ENCODE measurements at regions not wholly inside any gene's neighbourhood (a gene's known extent, or its start where the extent isn't known, plus 50 kb on each side); places are given as distances from the start of the nearest gene placed in this dataset.

DNA sequence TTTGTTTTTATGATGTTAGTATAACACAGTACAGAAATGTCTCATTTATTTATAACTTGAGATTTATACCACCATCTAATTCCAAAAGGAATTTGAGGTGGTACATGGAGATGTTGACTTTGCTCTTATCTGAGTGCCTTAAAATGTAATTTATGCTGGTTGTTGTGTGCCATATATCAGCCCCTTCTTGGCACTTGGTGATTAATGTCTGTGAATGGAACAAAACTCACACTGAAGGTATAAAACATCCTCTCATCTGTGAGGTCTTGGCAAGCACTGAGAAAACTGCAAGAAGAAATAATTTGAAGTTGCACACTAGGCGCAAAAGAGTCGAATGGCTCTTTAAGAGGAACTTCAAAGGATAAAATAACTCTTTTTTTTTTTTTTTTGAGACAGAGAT lies 240.4 kb downstream of the B3GLCT start:
- no peak for DNase-seq (ENCODE audit: low read depth in 3 of 3, low spot score in 2 of 3)

DNA sequence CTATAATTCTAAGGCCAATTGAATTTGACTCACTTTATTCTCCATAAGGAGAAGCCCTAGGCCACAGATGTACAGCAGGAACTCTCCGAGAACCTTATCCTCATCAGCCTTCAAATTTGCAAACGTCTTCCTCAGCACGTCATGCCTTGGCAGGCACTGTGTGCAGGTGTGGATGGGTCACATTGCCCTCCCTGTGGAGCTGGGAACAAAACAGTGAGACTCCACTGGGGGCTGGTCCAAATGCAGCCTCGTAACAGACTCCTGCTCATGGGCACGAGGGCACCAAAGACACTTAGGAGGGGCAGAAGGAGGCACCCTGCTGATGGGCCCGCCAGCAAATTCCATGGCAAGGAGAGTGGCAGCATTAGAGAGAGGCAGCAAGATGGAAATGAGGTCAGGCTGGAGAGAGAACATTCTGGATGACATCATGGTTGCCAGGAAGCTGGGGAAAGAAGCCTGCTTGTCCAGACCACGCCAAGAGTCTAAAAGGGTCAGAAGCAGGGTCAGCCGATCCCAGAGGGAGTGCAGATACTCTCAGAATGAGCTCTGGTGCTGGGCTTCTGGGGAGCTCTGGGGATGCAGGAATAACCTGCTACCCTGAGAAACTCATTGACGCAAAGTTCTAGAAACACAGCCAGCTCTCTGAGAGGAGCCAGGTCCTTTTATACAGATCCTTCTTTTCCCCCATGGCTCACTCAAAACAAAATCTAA lies 242.2 kb downstream of the B3GLCT start:
- no peak for DNase-seq (ENCODE audit: low read depth in 3 of 3, low spot score in 2 of 3)

DNA sequence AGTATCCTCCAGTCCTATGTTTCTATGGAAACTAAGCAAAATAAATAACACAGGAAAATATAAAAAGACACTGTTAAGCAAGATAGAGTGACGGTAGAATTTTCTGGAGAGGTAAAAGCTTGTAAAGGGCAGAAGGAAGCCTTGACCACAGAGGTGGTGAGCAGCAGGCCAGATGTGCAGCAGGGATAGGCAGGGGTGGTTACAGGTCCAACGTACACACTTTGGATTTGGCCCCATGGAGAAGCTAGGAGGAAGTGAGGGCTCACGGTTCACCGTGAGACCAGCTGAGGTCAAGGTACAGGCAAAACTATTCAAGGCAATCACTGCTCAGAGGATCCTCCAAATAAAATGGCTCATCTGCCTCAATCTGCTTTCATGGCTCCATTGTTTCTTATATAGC lies 242.8 kb downstream of the B3GLCT start:
- DNase-seq (ENCODE audit: low read depth in 3 of 3, low spot score in 2 of 3), result no peak

DNA sequence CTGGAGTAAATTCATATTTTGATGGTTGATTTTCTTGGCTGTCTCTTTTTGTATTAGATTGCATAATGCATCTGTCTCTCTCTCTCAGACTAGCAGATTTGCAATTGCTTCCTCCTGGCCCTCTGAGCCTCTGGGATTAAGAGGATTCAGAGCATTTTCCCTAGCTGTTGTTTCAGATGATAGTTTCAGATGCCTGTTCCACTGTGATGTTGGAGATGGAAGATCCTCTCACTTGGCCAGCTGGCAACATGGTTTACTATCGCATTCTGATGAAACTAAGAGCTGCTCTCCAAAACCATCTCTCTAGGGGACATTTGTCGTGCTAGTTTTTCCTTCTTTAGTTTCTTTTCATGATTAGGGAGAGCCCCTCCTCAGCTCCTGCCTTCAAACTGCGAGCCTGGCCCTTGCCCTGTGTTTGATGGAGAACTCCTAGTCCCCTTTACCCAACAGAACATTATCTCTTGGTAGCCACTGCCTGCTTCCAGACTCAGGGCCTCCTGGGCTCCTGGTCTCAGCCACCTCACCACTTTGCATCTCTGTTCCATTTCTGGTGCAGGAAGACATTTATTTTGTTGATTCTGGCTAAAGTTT lies 244.6 kb downstream of the B3GLCT start:
- DNase-seq (ENCODE audit: low read depth in 3 of 3, low spot score in 2 of 3), result no peak

DNA sequence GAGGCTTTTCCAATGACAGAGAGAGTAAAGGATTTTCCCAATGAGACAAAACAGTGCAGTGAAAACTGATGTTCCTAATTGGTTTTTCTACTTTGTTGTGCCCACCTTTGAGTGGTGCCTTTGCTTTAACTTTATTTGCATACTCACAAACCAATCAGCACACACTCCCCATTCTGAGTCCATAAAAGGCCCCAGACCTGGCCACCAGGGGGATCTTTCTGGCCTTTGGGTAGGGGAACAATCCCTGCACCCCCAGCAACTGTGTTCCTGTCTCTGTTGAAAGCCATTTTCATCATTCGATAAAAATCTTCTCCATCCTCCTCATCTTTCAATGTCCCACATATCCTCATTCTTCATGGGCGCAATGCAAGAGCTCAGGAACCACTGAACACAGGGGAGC lies 252.8 kb downstream of the B3GLCT start:
- DNase-seq (ENCODE audit: low read depth in 3 of 3, low spot score in 2 of 3), result no peak

DNA sequence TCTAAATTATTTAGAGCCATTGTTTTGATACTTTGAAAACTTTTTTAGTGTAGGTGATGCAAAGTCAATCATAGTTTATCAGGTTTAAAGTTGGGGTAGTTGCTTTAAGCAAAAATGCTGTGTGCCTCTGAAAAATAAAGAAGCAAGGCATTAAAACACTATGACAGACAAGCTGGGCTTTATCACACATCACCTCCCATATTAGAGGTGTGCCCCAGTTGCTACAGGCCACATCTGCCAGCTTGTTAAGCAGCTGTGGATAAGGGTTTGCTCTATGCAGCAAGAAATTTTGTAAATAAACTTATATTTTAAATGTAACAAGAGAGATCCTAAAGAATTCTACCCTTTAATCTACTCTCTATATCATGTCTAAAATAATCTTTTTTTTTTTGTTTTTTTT lies 255.8 kb downstream of the B3GLCT start:
- no peak for DNase-seq (ENCODE audit: low read depth in 3 of 3, low spot score in 2 of 3)

DNA sequence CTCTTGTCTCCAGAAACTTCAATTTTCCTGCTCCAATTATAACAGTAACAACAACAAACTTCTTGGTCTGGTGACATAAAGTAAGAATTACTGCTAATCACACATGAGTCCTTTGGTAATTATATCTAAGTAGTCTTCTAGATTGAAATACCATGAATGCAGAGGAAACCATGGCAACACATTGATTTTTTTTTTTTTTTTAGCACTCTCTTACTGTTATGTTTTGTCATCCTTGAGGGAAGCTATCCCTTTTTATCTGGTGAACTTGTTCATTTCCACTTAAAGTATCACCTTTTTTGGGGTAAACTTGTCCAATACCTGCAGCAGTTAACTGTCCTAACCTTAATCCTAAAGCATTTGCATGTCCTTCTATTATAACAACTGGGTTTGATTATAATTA lies 256.3 kb downstream of the B3GLCT start:
- DNase-seq (ENCODE audit: low read depth in 3 of 3, low spot score in 2 of 3), result no peak

DNA sequence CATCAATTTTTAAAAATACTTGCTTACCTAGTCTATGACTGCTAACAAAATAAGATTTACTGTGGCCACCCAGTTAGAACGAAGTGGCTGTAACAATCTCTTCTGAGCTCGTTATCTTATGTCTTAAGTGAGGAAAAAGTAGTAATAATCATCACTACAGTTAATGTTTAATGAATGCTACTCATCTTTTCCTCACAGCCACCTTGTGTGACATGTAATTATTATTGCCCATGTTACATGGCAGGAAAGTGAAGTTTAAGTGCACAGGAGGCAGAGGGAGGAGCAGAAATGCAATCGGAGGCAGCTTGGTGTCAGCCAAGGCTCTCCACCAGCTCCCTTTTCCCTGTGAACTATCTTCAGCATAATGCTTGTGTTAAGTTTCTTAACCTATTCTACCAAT lies 260.3 kb downstream of the B3GLCT start:
- no peak for DNase-seq (ENCODE audit: low read depth in 3 of 3, low spot score in 2 of 3)

DNA sequence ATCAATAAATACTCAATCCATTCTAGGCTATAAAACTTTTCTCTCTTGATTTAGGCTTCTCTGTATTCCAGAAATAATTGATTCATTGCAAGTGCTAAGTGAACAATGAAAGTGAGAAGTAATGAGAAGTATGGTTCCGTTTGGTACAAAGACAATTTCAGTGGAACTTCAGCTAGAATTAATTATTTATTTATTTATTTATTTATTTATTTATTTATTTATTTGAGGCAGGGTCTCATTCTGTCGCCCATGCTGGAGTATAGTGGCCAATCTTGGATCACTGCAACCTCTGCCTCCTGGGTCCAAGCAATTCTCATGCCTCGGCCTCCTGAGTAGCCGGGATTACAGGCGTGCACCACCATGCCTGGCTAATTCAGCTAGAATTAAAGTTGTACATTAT lies 262.1 kb downstream of the B3GLCT start:
- no peak for DNase-seq (ENCODE audit: low read depth in 3 of 3, low spot score in 2 of 3)

DNA sequence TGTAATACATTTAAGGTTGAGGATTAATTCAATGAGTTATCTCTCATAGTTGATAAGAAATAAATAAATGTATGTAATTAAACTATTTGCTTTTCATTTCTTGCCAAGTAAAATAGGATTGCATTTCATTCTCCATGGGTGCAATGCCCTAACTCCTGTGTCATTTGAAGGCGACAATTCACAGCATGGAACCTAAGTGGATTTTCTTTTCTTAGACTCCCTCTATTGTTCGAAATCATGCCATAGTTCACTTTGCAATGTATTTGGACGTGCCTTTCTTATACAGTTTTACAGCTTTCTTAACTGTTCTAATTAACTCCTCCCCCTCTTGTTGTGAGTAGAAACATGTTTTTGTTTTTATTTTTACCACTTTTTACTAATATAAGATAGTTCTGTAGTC lies 263.0 kb downstream of the B3GLCT start:
- no peak for DNase-seq (ENCODE audit: low read depth in 3 of 3, low spot score in 2 of 3)

DNA sequence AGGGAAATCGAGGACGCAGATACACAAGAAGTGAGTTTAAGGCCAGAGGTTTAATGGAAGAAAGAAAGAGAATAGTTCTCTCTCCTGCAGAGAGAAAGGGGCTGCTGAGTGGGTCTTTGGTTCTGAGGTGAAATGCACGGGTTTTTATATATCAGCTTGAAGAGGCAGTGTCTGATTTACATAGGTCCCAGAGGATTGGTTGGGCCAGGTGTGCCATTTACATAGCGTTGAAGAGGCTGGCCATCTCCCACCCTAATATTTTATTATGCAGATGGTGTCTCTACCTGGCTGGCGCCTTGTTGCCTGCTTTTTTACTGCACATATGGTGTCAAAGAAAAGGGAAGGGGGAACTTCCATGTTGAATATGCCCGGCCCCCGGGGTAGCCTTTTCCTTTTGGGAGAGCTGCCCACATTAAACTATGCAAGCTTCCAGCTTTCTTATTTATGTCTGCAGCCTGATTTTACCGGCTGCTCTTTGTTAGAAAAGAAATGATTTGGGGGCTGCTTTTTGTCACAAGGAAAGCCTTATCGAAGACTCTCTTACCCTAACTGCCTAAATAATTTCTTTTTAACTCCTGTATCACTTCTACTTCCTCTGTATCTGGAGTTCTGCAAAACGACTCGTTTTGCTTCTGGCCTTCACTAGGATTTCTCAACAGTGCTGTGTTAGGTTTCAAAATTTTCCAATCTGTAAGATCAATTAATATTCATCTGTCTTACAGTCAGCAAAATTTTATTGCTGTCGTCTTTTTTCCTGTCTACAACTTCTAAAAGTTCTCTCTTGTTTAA lies 268.5 kb downstream of the B3GLCT start:
- no peak for DNase-seq (ENCODE audit: low read depth in 3 of 3, low spot score in 2 of 3)

DNA sequence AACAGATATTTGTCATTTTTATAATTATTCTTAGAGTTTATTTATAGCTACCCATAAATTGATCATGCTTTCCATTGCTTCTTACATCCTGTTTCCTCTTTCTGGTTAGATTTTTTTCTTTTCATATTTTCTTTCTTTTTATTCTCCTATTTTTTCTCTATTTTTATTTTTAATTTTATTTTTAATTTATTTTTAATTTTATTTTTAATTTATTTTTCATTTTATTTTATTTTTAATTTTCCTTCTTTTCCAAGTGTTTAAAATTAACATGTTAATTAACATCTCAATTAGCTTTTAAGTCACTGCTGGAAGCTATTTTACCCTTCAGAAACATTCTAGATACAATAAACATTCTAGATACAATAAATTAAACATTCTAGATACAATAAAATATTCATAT lies 269.6 kb downstream of the B3GLCT start:
- no peak for DNase-seq (ENCODE audit: low read depth in 3 of 3, low spot score in 2 of 3)

DNA sequence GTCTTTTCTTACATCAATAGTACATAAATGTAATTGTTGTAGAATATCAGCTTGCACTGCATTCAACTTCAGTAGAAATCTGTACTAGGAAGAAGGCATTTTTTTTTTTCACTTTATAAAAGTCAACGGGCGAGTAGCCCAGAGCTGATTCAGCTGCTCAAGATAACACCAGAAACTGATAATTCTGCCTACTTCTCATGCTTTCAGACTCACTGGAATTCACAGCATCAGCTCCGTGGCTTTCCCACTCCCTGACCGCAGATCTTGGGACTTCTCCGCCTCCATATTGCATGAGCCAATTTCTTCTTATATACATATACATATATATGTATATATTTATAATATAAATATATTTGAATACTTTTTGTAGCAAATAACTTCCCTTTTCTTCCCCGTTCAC lies 263.1 kb upstream of the RXFP2 start:
- no peak for DNase-seq (ENCODE audit: low read depth in 3 of 3, low spot score in 2 of 3)

DNA sequence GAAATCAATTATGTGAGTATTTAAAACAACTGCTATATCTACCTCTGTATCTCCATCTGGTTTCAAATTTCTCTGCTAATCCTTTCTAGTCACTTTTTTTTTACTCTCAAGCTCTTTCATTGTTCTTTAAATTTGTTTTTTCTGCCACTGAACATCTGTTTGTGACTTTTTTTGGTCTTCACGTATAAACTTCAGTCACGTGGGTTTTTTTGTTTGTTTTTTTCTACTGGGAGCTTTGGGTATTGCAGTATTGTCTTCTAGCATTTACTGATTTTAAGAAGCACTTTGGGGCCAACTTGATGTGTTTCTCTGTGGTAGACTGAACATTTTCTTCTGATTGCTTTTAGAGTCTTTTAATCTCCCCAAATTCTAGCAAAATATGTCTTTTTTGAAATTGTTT lies 262.6 kb upstream of the RXFP2 start:
- DNase-seq (ENCODE audit: low read depth in 3 of 3, low spot score in 2 of 3), result no peak

DNA sequence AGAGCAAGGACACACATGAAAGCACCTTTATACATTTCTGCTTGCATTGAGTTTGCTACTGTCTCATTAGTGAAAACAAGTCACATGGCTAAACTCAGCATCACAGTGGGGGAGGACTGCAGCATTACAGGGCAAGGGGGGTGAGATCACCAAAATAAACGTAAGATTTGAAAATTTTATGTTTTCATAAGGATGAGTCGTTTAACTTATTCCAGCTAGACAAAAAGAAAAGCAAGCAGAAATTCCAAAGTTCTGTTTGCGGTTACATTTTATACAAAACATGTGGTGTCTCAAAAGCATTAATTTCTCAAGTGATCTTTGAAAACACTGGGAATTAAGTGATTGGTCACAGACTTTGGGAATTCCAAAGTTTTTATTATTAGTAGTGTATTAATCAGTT lies 261.4 kb upstream of the RXFP2 start:
- DNase-seq (ENCODE audit: low read depth in 3 of 3, low spot score in 2 of 3), result no peak

DNA sequence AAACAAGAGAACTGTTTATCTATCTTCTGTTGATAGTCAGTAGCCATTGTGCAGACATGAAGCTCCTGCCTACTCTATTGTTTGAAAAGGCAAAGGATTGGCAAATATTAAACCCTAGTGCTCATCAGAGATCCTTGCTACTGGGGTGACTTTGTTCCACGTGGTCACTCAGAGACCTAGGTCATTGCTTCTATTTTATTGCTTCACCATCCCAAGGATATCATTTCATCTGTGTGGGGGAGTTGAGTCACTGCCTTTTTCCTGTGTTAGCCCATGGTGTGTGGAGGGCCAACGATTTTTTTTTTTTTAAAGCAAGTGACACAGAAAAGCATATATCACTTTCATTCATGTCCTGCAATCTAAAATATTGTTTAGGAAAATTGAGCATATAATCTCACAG lies 254.1 kb upstream of the RXFP2 start:
- DNase-seq (ENCODE audit: low read depth in 3 of 3, low spot score in 2 of 3), result no peak

DNA sequence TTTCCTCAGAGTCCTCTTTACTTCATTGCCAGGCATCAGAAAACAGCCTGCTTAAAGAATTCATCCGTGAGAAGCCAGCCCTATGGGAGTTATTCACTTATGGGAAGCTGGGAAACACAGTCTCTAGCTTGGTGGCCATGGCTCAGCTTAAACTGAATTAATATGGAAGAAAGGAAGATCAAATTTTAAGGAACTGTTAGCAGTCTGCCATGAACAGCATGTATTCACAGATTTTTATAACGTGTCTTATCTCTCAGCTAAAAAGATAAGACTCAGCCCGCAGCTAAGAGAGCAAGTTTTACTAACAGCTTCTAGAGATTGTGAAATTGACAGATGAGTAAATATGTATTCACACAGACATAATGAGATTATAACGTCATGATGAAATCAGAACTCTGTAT lies 253.7 kb upstream of the RXFP2 start:
- no peak for DNase-seq (ENCODE audit: low read depth in 3 of 3, low spot score in 2 of 3)

DNA sequence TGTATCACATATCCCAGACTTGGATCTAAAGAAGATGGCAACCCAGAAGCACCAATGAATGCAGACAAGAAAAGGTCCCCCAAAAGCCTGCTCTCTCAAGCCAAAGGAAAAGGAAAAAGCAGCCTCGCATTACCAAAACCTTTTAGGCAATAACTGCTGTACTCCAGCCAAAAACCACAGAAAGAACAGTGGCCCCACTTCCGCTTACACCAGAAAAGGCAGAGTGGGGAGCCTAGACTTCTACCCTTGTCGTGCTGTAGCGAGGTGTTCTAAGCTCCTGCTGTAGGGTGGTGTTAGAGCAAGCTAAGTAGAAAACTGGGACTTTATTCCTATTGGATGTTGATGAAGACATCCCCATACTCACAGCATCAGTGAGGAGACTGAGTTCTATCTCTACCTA lies 244.0 kb upstream of the RXFP2 start:
- DNase-seq (ENCODE audit: low read depth in 3 of 3, low spot score in 2 of 3), result no peak

DNA sequence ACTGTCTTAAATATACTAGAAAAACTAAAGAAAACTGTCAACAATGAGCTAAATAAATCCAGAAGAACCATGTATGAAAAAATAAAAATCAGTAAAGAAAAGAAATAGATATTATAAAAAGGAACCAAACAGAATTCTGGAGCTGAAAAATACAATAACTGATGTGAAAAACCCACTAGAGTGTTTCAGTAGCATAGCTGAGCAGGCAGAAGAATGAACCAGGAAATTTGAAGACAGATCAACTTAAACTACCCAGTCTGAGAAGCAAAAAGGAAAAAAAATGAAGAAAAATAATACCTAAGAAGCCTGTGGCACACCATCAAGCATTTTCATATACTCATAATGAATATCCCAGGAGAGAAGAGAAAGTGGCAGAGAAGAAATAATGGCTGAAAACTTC lies 240.1 kb upstream of the RXFP2 start:
- DNase-seq (ENCODE audit: low read depth in 3 of 3, low spot score in 2 of 3), result no peak

DNA sequence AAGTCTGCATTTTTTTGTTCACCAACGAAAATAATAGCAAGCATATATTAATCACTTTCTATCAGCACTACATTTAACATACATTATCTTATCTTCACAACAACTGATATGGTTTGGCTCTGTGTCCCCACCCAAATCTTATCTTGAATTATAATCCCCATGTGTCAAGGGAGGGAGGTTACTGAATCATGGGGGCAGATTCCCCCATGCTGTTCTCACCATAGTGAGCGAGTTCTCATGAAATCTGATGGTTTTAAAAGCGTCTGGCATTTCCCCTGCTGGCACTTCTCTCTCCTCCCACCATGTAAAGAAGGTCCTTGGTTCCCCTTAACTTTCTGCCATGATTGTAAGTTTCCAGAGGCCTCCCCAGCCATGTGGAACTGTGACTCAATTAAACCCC lies 235.7 kb upstream of the RXFP2 start:
- DNase-seq (ENCODE audit: low read depth in 3 of 3, low spot score in 2 of 3), result no peak

DNA sequence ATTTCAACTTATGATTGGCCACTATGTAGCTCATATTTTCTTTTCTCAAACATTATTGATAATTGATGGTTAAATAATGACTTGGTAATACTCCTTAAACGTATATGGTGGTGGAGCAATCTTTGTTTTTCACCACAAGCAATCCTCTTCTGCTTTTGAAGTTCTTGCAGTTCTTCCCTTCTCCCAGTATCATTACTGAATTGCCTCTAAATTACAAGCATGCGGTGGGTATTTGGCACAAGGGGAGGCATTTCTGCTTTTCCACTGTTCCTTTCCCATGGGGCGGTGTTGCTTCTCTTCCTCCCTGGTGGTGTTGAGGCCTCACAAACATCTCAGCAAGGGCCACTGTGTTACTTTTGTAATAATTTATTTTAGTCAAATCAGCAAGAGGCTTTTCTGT lies 234.4 kb upstream of the RXFP2 start:
- DNase-seq (ENCODE audit: low read depth in 3 of 3, low spot score in 2 of 3), result no peak

DNA sequence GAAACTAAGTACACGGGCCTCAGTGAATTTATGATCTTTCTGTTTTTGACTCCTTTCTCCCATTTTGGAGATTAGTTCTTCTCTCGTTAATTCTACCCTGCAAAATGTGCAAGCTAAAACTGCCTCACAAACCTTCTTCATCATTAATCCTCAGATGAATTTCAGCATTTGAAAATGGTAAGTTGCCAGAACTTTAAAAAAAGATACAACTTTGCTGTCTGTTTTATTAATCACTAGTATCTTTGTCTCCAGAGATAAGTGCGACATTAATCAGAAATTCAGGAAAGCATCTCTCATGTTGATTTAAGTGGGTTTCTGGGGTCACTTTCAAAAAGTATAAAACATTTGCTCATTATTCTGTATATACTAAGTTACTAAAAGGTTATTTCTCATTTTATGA lies 227.0 kb upstream of the RXFP2 start:
- DNase-seq (ENCODE audit: low read depth in 3 of 3, low spot score in 2 of 3), result no peak
